HL-60 (cell line): ENCODE measurements at regions not wholly inside any gene's neighbourhood (a gene's known extent, or its start where the extent isn't known, plus 50 kb on each side); places are given as distances from the start of the nearest gene placed in this dataset.

Experiments
- DNase-seq, 2 experiments: peaks; one replicate each; pipeline ENCODE4 v3.0.0-alpha.2; 2010 to 2020; ENCODE audit warnings: low read depth in 1 of 2, low spot score in 1 of 2
- H3K27ac ChIP-seq: fragments of 250-450 bp; sonication (Bioruptor Pico); replicated peaks from 2 replicates; pipeline ENCODE4 v1.5.1; 2020; ENCODE audit warnings: mild to moderate bottlenecking, moderate library complexity
- H3K27me3 ChIP-seq: fragments of 250-450 bp; sonication (Bioruptor Pico); 2 replicates; pipeline ENCODE4 v1.5.1; 2021; ENCODE audit warnings: mild to moderate bottlenecking, moderate library complexity; ENCODE audit not compliant: insufficient read depth, poor library complexity, severe bottlenecking
- H3K4me3 ChIP-seq: replicated peaks from 2 replicates; pipeline ENCODE4 v1.5.1; 2011; ENCODE audit warnings: mild to moderate bottlenecking, control low read depth, low read length; ENCODE audit not compliant: insufficient read depth
- CTCF ChIP-seq: IDR thresholded peaks from one replicate; pipeline ENCODE4 v1.5.1; 2011; ENCODE audit warnings: low read length, control low read depth, inconsistent platforms; ENCODE audit not compliant: insufficient read depth
- GABPA ChIP-seq: IDR thresholded peaks from 2 replicates; pipeline ENCODE4 v1.6.1; 2012; ENCODE audit warnings: low read depth
- POLR2AphosphoS5 ChIP-seq: IDR thresholded peaks from 2 replicates; pipeline ENCODE4 v1.6.1; 2012; ENCODE audit warnings: low read depth
- REST ChIP-seq: IDR thresholded peaks from 2 replicates; pipeline ENCODE4 v1.6.1; 2012; ENCODE audit warnings: low read depth; ENCODE audit not compliant: insufficient replicate concordance
- SPI1 ChIP-seq: IDR thresholded peaks from 2 replicates; pipeline ENCODE4 v1.6.1; 2012; ENCODE audit warnings: low read depth, mild to moderate bottlenecking, borderline replicate concordance

GRCh38 chr5:135279328-135279727 is 119.7 kb downstream of the MACROH2A1 start:
- no peak overlapping the region for H3K4me3 ChIP-seq
- TF ChIP-seq GABPA, result no peak
- no peak for TF ChIP-seq SPI1
- no peak for TF ChIP-seq REST
- no peak for TF ChIP-seq POLR2AphosphoS5
- no peak for TF ChIP-seq CTCF

GRCh38 chr5:135276151-135276550 is 122.9 kb downstream of the MACROH2A1 start:
- no peak for DNase-seq
- Histone ChIP-seq H3K4me3 (no peak overlapping the region), H3K27me3 (no peaks in the 10 kb centered on the region), H3K27ac (no peak overlapping the region)
- no peak for TF ChIP-seq GABPA
- TF ChIP-seq CTCF, result no peak

More at GRCh38 chr5:135279328-135279727, 119.7 kb downstream of the MACROH2A1 start:
- no peak overlapping the region for H3K27ac ChIP-seq
- H3K27me3 ChIP-seq, result no peaks in the 10 kb centered on the region
- DNase-seq, result no peak

- TF ChIP-seq REST (no peak), SPI1 (no peak), POLR2AphosphoS5 (no peak), GABPA (no peak), CTCF (no peak)
- H3K27me3 ChIP-seq, result no peaks in the 10 kb centered on the region
- no peak overlapping the region for H3K4me3 ChIP-seq
- no peak overlapping the region for H3K27ac ChIP-seq
- no peak for DNase-seq
Measured at GRCh38 chr5:135273212-135273611, 125.8 kb downstream of the MACROH2A1 start.

- no peak overlapping the region for H3K27ac ChIP-seq
Measured at GRCh38 chr5:135272311-135272805, 126.7 kb downstream of the MACROH2A1 start.

More at GRCh38 chr5:135272311-135272805, 126.7 kb downstream of the MACROH2A1 start:
- TF ChIP-seq CTCF (no peak), SPI1 (no peak), GABPA (no peak), POLR2AphosphoS5 (no peak), REST (no peak)
- no peak for DNase-seq
- Histone ChIP-seq H3K27me3 (no peaks in the 10 kb centered on the region), H3K4me3 (no peak overlapping the region)
